H9 (cell line): ENCODE measurements at regions not wholly inside any gene's neighbourhood (a gene's known extent, or its start where the extent isn't known, plus 50 kb on each side); places are given as distances from the start of the nearest gene placed in this dataset.

Experiments
- DNase-seq: peaks from one replicate; pipeline ENCODE4 v3.0.0-alpha.2; 2017
- H2AFZ ChIP-seq: one replicate; pipeline ENCODE4 v1.6.1; 2013; ENCODE audit warnings: mild to moderate bottlenecking, low read length, control low read depth, moderate library complexity
- H2AK5ac ChIP-seq: 2 replicates; pipeline ENCODE4 v1.6.1; 2013; ENCODE audit warnings: low read length, control low read depth, mixed read lengths; ENCODE audit not compliant: insufficient read length
- H2BK120ac ChIP-seq: one replicate; pipeline ENCODE4 v1.6.1; 2013; ENCODE audit warnings: low read depth, mild to moderate bottlenecking, low read length, control low read depth, inconsistent platforms; ENCODE audit not compliant: poor library complexity, severe bottlenecking
- H2BK12ac ChIP-seq: 2 replicates; pipeline ENCODE4 v1.6.1; 2013; ENCODE audit warnings: low read length, control low read depth, mixed read lengths, low read depth; ENCODE audit not compliant: insufficient read length
- H2BK15ac ChIP-seq: 2 replicates; pipeline ENCODE4 v1.6.1; 2013; ENCODE audit warnings: low read depth, low read length, control low read depth
- H2BK20ac ChIP-seq: one replicate; pipeline ENCODE4 v1.6.1; 2013; ENCODE audit warnings: low read depth, mild to moderate bottlenecking, low read length, control low read depth, inconsistent platforms; ENCODE audit not compliant: poor library complexity, severe bottlenecking
- H2BK5ac ChIP-seq: 2 replicates; pipeline ENCODE4 v1.6.1; 2013; ENCODE audit warnings: low read length, control low read depth, mixed read lengths; ENCODE audit not compliant: insufficient read length
- H3K14ac ChIP-seq: 2 replicates; pipeline ENCODE4 v1.6.1; 2013; ENCODE audit warnings: low read length, control low read depth; ENCODE audit not compliant: insufficient read depth
- H3K18ac ChIP-seq: 2 replicates; pipeline ENCODE4 v1.6.1; 2013; ENCODE audit warnings: low read depth, mild to moderate bottlenecking, mixed read lengths, low read length, control low read depth; ENCODE audit not compliant: insufficient read length
- H3K23ac ChIP-seq: 2 replicates; pipeline ENCODE4 v1.6.1; 2013; ENCODE audit warnings: low read length, control low read depth, mixed read lengths, low read depth; ENCODE audit not compliant: insufficient read length
- H3K23me2 ChIP-seq: 2 replicates; pipeline ENCODE4 v1.6.1; 2013; ENCODE audit warnings: low read depth, mild to moderate bottlenecking, mixed read lengths, low read length, control low read depth; ENCODE audit not compliant: insufficient read length, poor library complexity, severe bottlenecking
- H3K27ac ChIP-seq: 2 replicates; pipeline ENCODE4 v1.5.1; 2013; ENCODE audit warnings: low read length, control low read depth, mixed read lengths, low read depth; ENCODE audit not compliant: insufficient read length
- H3K27me3 ChIP-seq: 2 replicates; pipeline ENCODE4 v1.6.1; 2013; ENCODE audit warnings: low read length, control low read depth, inconsistent platforms; ENCODE audit not compliant: insufficient read depth
- H3K4ac ChIP-seq: 2 replicates; pipeline ENCODE4 v1.6.1; 2013; ENCODE audit warnings: low read depth, mild to moderate bottlenecking, control low read depth, inconsistent platforms, low read length, moderate library complexity
- H3K4me1 ChIP-seq: 2 replicates; pipeline ENCODE4 v1.6.1; 2013; ENCODE audit warnings: low read length, control low read depth, inconsistent platforms; ENCODE audit not compliant: insufficient read depth
- H3K4me2 ChIP-seq: 2 replicates; pipeline ENCODE4 v1.6.1; 2013; ENCODE audit warnings: low read length, control low read depth, mixed read lengths; ENCODE audit not compliant: insufficient read length, insufficient read depth
- H3K56ac ChIP-seq: 2 replicates; pipeline ENCODE4 v1.6.1; 2013; ENCODE audit warnings: low read depth, mild to moderate bottlenecking, mixed read lengths, low read length, control low read depth; ENCODE audit not compliant: insufficient read length
- H3K79me1 ChIP-seq: 2 replicates; pipeline ENCODE4 v1.6.1; 2013; ENCODE audit warnings: low read depth, mild to moderate bottlenecking, moderate library complexity, low read length, control low read depth, inconsistent platforms; ENCODE audit not compliant: insufficient read depth, poor library complexity, severe bottlenecking
- H3K79me2 ChIP-seq: 2 replicates; pipeline ENCODE4 v1.6.1; 2013; ENCODE audit warnings: low read length, control low read depth, inconsistent platforms; ENCODE audit not compliant: insufficient read depth
- H3K9ac ChIP-seq: 2 replicates; pipeline ENCODE4 v1.6.1; 2013; ENCODE audit warnings: low read length, control low read depth, mixed read lengths; ENCODE audit not compliant: insufficient read length; ENCODE audit errors: extremely low read depth
- H3K9me3 ChIP-seq: one replicate; pipeline ENCODE4 v1.6.1; 2013; ENCODE audit warnings: low read depth, low read length, inconsistent platforms; ENCODE audit not compliant: control insufficient read depth
- H3T11ph ChIP-seq: one replicate; pipeline ENCODE4 v1.6.1; 2013; ENCODE audit warnings: mild to moderate bottlenecking, low read length, control low read depth, inconsistent platforms
- H4K20me1 ChIP-seq: one replicate; pipeline ENCODE4 v1.6.1; 2013; ENCODE audit not compliant: control insufficient read depth, insufficient read length, insufficient read depth
- H4K5ac ChIP-seq: 2 replicates; pipeline ENCODE4 v1.6.1; 2013; ENCODE audit warnings: low read depth, mild to moderate bottlenecking, mixed read lengths, low read length, control low read depth; ENCODE audit not compliant: insufficient read length
- H4K8ac ChIP-seq: replicated peaks from 2 replicates; pipeline ENCODE4 v1.6.1; 2013; ENCODE audit warnings: low read length, control low read depth, mixed read lengths, low read depth; ENCODE audit not compliant: insufficient read length
- H4K91ac ChIP-seq: 2 replicates; pipeline ENCODE4 v1.6.1; 2013; ENCODE audit warnings: low read depth, mild to moderate bottlenecking, moderate library complexity, mixed read lengths, low read length, control low read depth; ENCODE audit not compliant: insufficient read length
- H3K27ac Mint-ChIP-seq, 3 experiments: 2 replicates in 2 of 3; 3 replicates in 1 of 3; pipeline ENCODE4 v1.8.0; 2020 to 2021; ENCODE audit warnings: mixed read lengths in 3 of 3, mild to moderate bottlenecking in 1 of 3, moderate library complexity in 1 of 3
- H3K27me3 Mint-ChIP-seq: 2 replicates; pipeline ENCODE4 v1.8.0; 2021; ENCODE audit warnings: low read depth, mild to moderate bottlenecking, moderate library complexity, mixed read lengths
- H3K36me3 Mint-ChIP-seq, 3 experiments: 2 replicates in 2 of 3; 3 replicates in 1 of 3; pipeline ENCODE4 v1.8.0; 2020 to 2021; ENCODE audit warnings: low read depth in 3 of 3, mixed read lengths in 3 of 3; ENCODE audit not compliant: insufficient read depth in 1 of 3
- H3K4me1 Mint-ChIP-seq, 2 experiments: 2 replicates each; pipeline ENCODE4 v1.8.0; 2020; ENCODE audit warnings: mixed read lengths in 2 of 2
- H3K4me3 Mint-ChIP-seq, 2 experiments: 2 replicates in 1 of 2; 3 replicates in 1 of 2; pipeline ENCODE4 v1.8.0; 2020 to 2021; ENCODE audit warnings: mild to moderate bottlenecking in 2 of 2, mixed read lengths in 2 of 2, moderate library complexity in 1 of 2
- H3K9me3 Mint-ChIP-seq, 2 experiments: 2 replicates in 1 of 2; 3 replicates in 1 of 2; pipeline ENCODE4 v1.8.0; 2020; ENCODE audit warnings: mild to moderate bottlenecking in 2 of 2, mixed read lengths in 2 of 2, moderate library complexity in 1 of 2
- WGBS: extraction: QIAGEN DNeasy Blood & Tissue Kit; methylation state at CpG from one replicate; pipeline ENCODE4 v1.1.7; 2013; ENCODE audit warnings: missing lambda C conversion rate, low lambda C conversion rate, mixed read lengths; ENCODE audit not compliant: insufficient read length; ENCODE audit errors: extremely low coverage; 5-methylcytosine and 5-hydroxymethylcytosine counted together
- TF ChIP-seq, protein P1 (sequence below): fragments of 200-600 bp; sonication (generic); conservative IDR thresholded peaks from 3 replicates; pipeline ENCODE4 v1.8.0; 2021; ENCODE audit warnings: antibody characterized with exemption, mild to moderate bottlenecking

DNA sequence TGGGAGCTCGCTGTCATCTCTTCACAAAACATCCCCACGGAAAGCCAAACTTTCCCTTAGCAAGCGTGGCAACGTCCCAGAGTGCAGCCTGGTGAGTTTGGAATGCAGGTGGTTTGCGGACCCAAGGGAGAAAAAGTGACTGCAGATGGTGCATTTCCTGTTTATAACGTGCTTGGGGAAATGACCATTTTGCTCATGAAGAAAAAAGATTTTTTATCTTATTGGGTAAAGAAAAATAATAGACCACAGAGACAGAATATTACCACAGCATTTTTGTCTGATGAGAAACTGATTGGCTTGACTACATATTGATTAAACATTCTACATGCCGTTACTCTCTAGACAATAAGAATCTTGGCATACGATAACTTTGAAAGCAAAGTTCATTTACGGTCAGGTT lies 136.5 kb downstream of the COPS8 start:
- Histone ChIP-seq H4K20me1 (no peaks in the 10 kb centered on the region), H3K79me2 (no peaks in the 10 kb centered on the region), H3K56ac (no peak overlapping the region), H3K9ac (no peak overlapping the region), H3K4me2 (no peak overlapping the region), H2BK15ac (no peak overlapping the region), H3K23me2 (no peaks in the 10 kb centered on the region), H2BK12ac (no peak overlapping the region), H2AFZ (no peak overlapping the region), H4K8ac (no peak overlapping the region), H3T11ph (no peak overlapping the region), H3K14ac (no peak overlapping the region), H3K4ac (no peak overlapping the region), H3K4me1 (peaks cover 8% of the 10 kb centered on the region), H4K91ac (no peak overlapping the region), H2BK5ac (no peak overlapping the region), H3K27me3 (no peaks in the 10 kb centered on the region), H2BK20ac (no peak overlapping the region), H2BK120ac (no peak overlapping the region), H3K18ac (no peak overlapping the region), H3K23ac (no peak overlapping the region), H4K5ac (no peak overlapping the region), H3K9me3 (no peaks in the 10 kb centered on the region), H2AK5ac (no peak overlapping the region), H3K27ac (no peak overlapping the region), H3K79me1 (no peaks in the 10 kb centered on the region)
- Mint-ChIP-seq H3K4me3 (no peak overlapping the region), H3K4me1 (peaks cover 26 to 34% of the 10 kb centered on the region in 2 experiments), H3K36me3 (no peaks in the 10 kb centered on the region; a peak in 1 of 7 replicates), H3K27me3 (no peaks in the 10 kb centered on the region), H3K27ac (no peak overlapping the region), H3K9me3 (no peaks in the 10 kb centered on the region)
- no CpG with 5 or more reads among the region's 9 CpGs for WGBS
- TF ChIP-seq, protein P1, sequence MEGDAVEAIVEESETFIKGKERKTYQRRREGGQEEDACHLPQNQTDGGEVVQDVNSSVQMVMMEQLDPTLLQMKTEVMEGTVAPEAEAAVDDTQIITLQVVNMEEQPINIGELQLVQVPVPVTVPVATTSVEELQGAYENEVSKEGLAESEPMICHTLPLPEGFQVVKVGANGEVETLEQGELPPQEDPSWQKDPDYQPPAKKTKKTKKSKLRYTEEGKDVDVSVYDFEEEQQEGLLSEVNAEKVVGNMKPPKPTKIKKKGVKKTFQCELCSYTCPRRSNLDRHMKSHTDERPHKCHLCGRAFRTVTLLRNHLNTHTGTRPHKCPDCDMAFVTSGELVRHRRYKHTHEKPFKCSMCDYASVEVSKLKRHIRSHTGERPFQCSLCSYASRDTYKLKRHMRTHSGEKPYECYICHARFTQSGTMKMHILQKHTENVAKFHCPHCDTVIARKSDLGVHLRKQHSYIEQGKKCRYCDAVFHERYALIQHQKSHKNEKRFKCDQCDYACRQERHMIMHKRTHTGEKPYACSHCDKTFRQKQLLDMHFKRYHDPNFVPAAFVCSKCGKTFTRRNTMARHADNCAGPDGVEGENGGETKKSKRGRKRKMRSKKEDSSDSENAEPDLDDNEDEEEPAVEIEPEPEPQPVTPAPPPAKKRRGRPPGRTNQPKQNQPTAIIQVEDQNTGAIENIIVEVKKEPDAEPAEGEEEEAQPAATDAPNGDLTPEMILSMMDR = no peak
- no peak for DNase-seq
